ENCODE measurements at regions not wholly inside any gene's neighbourhood (a gene's known extent, or its start where the extent isn't known, plus 50 kb on each side); places are given as distances from the start of the nearest gene placed in this dataset.

GRCh38 chr3:5809586-5810246 is 622.2 kb downstream of the EDEM1 start:
- TF ChIP-seq ZFP30 (CRISPR knock-in tag; IDR thresholded peaks at IDR 0.05) (no peak), ZNF70 (CRISPR knock-in tag; IDR thresholded peaks at IDR 0.05) (no peak), CSRNP3 (CRISPR knock-in tag; IDR thresholded peaks at IDR 0.05) (no peak), ARNTL (CRISPR knock-in tag; IDR thresholded peaks at IDR 0.05; ENCODE audit: borderline replicate concordance, low read depth) (no peak), CREB5 (CRISPR knock-in tag; IDR thresholded peaks at IDR 0.05; ENCODE audit: low read depth) (no peak), ZNF8 (CRISPR knock-in tag; IDR thresholded peaks at IDR 0.05) (no peak), BACH2 (CRISPR knock-in tag; IDR thresholded peaks at IDR 0.05; ENCODE audit: borderline replicate concordance) (no peak), TSHZ2 (CRISPR knock-in tag; IDR thresholded peaks at IDR 0.05) (no peak), RARB (CRISPR knock-in tag; IDR thresholded peaks at IDR 0.05) (no peak), PATZ1 (CRISPR knock-in tag; IDR thresholded peaks at IDR 0.05; ENCODE audit: borderline replicate concordance) (no peak), SNAI2 (CRISPR knock-in tag; IDR thresholded peaks at IDR 0.05) (no peak), PPARA (CRISPR knock-in tag; IDR thresholded peaks at IDR 0.05; ENCODE audit: borderline replicate concordance) (no peak), CSDC2 (CRISPR knock-in tag; IDR thresholded peaks at IDR 0.05) (no peak), TOX (CRISPR knock-in tag; IDR thresholded peaks at IDR 0.05; ENCODE audit: borderline replicate concordance) (no peak)
